A673 (cell line): ENCODE measurements at regions not wholly inside any gene's neighbourhood (a gene's known extent, or its start where the extent isn't known, plus 50 kb on each side); places are given as distances from the start of the nearest gene placed in this dataset.

Experiments used
- CTCF ChIP-seq: fragments of 300-800, 200-600 bp; sonication (generic); conservative IDR thresholded peaks from 2 replicates; pipeline ENCODE4 v1.5.1; 2017; ENCODE audit warnings: low read depth, mild to moderate bottlenecking, antibody characterized with exemption, low read length, moderate library complexity, mixed read lengths
- EZH2 ChIP-seq: fragments of 200-600 bp; sonication (generic); IDR thresholded peaks from 2 replicates; pipeline ENCODE4 v1.6.1; 2017; ENCODE audit warnings: borderline replicate concordance, low read depth, mild to moderate bottlenecking, mixed read lengths, antibody characterized with exemption, low read length; ENCODE audit not compliant: poor library complexity, severe bottlenecking

GRCh38 chr3:73188707-73189106, 127.2 kb downstream of the EBLN2 start:
- no peak for TF ChIP-seq EZH2
- TF ChIP-seq CTCF = no peak
